ENCODE measurements at regions not wholly inside any gene's neighbourhood (a gene's known extent, or its start where the extent isn't known, plus 50 kb on each side); places are given as distances from the start of the nearest gene placed in this dataset.
A peak's percentile ranks its signal among the peaks of the same experiment; 100 is the strongest.

DNA sequence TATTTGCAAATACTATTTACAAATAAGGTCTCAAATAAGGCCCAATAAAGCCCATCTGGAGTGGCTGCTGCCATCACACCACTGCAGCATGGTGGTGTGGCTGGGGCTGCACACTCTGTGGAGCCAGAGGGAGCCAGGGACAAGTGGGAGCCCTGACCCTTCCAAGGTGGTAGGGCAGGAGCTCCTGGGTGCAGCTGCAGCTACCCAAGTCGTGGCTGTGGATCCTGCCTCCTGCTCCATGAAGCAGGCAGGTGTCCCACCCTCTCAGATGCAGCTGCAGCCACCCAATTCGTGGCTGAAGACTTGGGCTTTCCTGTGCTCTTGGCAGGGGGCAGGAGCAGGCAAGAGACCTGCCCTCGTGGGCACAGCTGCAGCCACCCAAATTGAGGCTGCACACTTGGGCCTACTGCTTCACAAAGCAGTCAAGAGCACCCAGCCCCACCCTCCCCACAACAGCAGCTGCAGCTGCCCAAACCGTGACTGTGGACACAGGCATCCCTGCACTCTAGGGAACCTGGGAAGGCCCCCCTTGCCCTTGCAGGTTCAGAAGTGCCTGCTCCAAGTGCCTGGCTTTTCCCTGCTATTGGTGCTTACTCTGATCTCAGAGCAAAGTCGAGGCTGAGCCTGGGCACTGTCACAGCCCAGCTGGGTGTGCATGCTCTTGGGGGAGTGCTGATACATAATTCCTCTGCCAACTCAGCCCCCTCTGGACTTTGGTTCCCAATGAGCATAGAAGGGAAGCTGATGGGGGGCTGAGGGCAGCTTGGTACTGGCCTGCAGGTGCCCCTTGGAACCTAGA, 614.8 kb downstream of the PCDH18 start:
- no peak for FAIRE-seq

DNA sequence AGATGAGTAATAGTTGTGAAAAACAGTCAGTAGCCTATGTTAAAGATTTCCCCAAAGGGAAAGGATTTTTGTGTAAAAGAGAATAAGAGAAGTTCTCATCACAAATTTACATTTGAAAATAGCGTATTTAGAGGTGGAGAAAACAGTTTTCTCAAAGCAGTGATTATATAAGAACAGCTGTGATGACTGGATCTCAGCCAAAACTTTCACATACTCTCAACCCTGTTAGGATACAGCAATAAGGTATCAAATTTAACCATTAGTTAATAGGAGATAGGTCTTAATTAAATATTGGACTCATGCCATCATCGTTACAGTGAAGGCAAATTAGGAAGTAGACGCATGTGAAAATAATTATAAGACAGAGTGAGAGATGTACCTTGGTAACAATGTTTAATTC, 622.7 kb downstream of the PCDH18 start:
- FAIRE-seq = no peak

DNA sequence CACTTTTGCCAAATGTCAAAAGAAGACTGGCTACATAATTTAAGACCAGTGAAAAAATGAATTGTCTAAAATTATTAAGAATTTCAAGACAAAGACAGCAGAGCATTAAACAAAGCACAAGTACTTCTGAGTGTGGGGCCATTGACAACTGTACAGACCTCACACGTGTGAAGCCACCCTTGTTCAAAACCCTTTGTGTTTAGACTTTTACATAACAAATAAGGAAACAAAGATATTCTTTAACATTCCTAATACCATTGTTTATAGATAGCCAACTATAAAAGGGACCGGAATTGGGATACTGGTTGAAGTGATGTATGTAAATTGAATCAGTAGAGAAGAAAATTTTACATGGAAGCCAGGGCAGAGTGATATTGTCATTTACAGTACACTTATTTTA, 624.2 kb downstream of the PCDH18 start:
- FAIRE-seq = no peak

DNA sequence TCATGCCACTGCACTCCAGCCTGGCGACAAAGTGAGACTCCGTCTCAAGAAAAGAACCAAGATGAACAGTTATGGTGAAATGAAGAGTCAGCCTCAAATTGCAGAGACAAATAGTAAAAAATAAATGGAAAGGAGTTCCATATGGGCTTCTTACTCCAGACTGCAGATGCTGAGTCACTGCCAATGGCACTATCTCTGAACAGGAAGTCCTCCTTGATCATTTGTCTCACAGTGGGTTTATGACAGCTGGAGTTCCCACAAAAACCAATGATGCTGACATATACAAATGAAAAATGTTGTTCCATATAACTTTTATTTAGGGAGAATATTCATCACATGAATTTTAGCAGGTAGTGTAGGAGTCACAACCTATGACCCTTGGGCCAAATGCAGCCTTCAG, 631.6 kb downstream of the PCDH18 start:
- no peak for FAIRE-seq

DNA sequence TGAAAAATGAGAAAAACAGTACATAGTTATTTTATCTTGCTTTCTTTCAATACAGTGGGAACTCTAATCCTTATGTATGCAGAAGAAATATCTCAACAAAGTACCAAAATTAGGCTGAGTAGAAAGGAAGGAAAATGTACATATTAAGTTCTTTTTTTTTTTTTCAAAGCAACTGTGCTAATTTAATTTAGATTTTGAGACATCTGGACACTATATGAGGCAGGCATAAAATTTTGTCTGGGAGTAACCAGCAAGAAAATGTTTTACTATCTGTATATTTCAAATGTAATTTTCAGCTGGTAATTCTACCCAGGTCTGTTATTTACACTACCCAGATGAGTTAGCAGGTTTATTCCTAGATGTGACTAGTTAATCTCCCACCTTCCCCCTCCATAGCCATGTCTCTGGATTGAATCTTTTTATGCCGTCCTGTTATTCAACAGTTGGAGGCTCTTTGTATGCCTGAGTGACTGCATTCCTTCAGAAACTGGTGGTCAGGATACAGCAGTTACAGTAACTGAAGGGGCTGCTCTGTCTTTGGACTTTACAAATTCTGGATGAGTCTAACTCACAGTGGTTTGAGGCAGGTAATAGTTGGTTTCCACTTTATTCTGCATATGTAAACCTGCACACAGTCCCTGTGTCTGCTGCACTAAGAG, 633.6 kb downstream of the PCDH18 start:
- no peak for FAIRE-seq

DNA sequence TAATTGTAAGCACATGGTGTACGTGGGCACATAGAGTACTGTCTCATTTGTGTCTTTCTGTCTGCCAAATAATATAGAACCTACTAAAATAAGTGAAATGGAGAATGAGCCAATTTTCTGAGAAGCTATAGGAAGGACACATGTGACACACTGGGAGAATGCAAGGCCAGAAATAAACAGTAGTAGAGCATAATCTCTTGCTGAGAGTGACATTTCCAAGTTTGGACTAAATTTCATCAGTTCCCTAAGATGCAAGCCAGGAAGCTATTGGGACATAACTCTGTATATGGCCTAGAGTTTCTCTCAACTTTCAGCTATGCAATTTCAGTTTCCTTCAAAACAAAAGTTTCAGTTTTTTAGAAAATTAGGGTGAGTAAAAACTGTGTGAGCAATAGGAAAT, 638.7 kb downstream of the PCDH18 start:
- no peak for FAIRE-seq

DNA sequence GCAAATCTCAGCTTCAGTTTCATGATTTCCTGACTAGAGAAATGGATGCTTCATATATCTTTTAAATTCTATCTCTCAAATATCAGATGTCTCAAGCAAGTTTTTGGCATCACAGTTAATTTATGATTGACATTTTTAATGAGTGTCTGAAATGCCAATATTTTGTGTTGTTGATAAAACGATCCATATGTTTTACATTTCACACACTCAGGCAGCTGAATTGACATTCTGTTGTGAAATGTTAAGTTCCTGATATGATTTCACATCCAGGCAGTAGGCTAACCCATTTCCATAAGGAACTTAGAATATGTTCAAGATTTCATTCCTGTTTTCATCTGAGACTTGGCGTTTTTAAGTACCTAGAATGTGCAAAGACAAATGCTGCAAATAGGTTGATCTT, 650.6 kb downstream of the PCDH18 start:
- FAIRE-seq = no peak

DNA sequence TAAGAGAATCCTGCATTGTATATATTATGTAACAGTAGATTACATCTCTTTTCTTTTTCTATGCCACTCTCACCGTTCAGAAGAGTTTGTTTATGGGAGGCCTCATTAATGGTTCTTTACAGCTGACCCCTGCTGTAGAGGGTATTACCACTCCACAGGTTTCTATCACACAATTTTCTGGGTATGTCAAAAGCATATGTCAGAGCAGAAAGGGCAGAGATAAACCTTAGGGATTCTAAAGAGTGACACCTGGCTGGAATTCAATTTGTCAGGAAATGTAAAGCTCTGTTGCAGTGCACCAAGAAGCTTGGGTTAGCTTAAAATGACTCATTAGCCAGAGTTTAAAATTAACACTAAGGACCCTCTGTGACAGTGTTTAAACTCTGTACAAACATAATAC, 658.7 kb downstream of the PCDH18 start:
- FAIRE-seq = no peak

DNA sequence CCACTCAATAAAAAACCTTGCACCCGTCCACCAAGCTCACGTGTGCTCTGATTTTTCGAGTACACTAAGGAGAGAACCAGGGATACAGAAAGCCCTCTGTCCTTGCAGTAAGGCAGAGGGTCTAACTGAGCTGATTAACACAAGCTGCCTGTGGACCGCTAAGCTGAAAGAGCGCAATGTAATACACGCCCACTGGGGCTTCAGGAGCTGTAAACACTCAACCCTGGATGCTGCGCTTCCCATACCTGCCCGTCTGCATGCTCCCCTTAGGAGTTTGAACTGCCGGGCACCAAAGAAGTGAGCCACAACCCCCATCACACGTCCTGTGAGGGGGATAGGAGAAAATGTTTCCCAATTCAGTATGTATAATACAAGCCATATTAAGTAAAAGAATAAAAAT, 664.8 kb downstream of the PCDH18 start:
- no peak for FAIRE-seq

DNA sequence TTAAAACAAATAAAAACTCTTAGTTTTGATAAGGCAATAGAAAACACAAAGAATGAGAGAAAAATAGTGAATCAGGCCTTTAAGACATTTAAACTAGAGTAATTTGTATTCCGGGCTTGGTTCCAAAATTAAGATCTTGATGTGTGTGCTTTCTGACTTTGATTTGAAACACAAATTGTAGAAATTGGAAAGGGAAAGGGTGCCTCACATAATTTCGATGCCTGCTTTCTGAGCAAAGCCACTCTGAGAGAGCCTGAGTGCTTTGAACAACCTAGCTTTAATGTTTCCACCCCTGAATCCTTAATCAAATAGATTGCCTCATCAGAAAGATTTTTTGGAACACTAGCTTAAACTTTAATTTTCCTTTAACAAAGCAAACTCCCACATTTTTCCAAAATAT, 666.8 kb downstream of the PCDH18 start:
- no peak for FAIRE-seq

DNA sequence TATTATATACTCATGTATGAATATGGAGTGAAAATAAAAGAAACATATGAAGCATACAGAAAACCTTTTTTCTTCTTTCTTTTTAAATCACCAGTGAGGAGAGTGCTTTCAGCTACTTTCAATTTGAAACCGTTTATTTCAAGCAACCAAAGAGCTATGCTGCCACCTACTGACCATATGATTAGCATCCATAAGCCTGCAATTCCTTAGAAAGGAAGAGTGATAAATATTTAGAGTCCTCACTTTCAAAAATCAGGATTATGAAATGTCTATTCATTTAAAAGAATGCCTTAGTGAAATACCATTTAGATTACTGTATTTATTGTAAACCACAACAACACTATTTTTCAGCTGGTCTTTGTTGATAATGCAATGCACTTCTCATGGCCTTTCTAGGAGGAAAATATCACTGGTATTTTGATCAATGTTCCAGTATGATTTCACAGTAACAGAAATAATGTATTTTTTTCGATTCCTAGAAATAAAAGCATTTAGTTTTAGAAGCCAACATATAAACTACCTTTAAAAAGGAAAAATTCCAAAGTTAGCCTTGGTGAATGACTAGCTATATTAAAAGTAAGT, 667.6 kb downstream of the PCDH18 start:
- FAIRE-seq = peak; percentile 99

DNA sequence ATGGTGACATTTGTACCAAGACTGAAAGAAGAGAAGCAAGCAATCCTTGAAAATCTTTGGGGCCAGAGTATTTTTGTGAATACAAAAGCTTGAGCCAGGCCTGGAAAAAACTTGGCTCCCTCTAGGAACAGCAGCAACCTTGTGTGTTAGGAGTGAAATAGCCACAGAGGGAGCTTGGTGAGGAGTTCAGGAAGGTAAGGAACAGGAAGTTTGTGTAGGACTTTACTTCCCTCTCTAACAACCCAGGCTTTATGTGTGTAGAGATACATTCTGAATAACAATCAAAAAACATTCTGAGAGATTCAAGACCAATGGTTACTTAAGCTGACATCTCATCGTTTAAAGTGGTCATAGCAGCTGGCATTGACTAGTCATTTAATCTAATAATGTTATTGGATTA, 668.5 kb downstream of the PCDH18 start:
- no peak for FAIRE-seq

DNA sequence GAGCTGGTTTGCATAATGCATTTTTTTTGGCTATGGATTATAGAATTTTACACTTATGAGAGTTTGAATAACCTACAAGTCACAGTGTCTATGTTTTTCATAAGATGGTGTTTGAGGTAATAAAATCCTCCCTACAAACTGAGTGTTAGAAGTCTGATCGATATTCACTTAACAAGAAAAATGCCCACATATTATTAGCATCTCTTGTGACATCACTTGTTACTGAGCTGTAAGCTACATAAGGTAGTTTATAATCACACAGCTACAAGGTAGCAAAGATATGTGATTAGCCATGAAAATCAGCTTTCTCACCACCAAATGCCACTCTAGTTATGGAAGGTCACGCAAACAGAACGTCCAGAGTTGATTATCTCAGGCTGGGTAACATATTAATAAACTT, 669.6 kb downstream of the PCDH18 start:
- no peak for FAIRE-seq

DNA sequence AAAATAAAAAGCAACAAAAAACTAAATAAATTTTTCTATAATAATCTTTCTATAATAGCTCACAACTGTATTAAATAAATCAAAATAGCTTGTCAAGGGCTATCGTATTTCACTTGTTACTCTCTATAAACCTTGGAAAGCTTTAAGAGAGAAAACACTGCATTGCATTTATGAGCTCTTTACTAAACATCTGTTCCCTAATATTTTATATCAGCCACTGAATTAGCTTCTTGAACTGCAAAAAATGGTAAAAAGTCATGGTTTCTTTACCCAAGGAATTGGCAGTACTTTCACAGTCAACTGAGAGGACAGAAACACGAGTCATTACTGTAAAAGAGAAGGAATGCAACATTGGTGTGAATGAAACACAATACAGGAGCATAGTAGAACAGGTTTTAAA, 671.2 kb downstream of the PCDH18 start:
- FAIRE-seq = no peak

DNA sequence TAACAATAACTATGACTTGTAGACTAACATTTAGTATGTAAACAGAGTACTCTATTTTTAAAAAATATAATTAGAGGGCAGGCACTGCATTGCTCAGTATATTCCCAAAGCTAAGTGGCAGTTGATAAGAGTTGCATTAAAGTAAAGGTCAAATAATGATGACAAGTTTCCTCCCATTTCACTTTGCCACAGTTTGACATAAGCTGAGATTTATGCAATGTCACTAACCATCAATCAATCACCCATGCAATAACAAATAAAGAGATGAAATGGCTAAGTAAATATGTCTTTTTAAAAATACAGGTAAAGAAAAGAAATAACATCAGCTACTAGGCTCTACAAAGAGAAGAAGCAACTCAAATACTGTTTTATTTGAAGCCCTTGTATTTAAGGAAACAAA, 673.4 kb downstream of the PCDH18 start:
- no peak for FAIRE-seq

DNA sequence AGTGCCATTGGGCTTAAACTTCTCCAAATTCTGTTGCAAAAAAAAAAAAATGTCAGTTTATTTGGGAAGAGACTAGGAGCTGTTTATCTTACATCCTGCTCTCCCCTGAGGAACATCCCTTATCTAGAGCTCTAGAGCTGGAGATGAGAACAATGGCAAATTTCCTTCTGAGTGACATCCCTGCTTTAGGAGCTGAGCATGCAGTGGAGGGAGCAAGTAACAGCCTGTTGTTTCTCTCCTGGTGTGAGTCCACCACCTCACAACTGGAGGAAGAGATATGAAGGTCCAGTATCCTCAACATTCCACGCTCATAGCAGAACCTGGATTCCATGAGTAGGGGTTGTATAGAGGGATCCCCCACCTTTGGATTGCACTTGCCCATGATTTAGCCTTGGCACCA, 676.4 kb downstream of the PCDH18 start:
- no peak for FAIRE-seq

DNA sequence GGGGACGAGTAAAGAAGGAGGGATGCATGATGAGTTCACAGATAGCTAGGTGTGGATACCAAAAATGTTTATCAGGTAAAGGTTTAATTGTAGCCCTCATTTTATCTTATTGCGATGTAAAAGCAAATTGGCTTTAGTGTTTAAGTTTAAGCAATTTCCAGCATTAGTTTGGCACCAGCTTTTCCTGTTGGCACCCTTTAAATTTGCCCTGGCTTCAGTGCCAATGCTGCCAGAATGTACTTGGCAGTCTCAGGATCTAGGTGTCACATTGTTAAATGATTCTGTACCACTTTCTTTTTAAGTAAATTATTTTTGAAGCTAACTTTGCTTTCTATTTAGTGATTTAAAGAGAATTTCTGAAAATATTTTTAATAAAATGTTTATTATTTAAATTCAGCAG, 681.8 kb downstream of the PCDH18 start:
- no peak for FAIRE-seq

DNA sequence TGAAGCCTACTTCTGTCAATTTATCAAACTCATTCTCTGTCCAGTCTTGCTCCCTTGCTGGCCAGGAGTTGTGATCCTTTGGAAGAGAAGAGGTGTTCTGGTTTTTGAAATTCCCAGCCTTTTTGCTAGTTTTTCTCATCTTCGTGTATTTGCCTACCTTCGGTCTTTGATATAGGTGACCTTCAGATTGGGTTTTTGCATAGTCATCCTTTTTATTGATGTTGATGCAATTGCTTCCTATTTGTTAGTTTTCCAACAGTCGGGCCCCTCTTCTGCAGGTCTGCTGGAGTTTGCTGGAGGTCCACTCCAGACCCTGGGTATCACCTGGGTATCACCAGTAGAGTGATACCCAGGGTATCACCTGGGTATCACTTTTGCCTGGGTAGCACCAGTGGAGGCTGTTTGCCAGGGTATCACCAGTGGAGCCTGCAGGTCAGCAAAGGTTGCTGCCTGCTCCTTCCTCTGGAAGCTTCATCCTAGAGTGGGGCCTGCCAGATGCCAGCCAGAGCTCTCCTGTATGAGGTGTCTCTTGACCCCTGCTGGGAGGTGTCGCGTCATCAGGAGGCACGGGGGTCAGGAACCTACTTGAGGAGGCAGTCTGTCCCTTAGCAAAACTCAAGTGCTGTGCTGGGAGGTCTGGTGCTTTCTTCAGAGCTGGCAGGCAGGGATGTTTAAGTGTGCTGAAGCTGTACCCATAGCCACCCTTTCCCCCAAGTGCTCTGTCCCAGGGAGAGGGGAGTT, 684.2 kb downstream of the PCDH18 start:
- FAIRE-seq = no peak

DNA sequence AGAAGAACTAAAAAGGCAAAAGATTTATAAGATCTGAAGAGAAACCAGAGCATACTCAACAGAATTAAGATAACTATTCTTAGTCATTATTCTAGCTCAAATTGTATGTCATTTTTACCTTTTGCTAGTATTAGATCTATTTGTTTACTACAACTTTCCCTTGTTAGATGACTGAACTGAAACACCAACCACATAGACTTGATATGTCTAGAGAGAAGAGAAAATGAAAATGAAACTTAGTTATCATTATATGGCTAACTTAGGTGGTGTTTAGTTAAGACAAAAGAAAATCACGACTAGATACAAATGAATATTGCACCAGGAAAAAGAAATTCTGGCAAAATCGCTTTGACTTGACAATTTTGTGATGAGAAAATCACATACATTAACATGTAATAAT, 690.8 kb downstream of the PCDH18 start:
- FAIRE-seq = no peak

DNA sequence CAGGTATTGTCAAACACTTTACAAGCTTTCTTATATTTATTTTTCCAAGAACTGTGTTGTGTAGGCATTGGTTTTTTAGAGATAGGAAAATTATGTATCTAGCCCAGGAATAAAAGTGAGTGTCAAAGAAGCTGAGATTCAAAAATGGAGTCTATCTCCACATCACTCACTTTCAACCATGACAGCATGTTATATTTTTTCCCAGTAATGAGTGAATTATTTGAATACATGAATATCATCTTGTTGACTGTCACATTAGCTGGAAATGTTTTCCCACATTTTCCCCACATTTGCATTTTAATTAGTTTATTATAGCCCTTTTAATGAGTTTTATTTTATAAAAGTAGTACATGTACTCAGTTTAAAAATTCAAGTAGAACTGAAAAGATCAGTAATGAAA, 693.7 kb downstream of the PCDH18 start:
- FAIRE-seq = no peak

DNA sequence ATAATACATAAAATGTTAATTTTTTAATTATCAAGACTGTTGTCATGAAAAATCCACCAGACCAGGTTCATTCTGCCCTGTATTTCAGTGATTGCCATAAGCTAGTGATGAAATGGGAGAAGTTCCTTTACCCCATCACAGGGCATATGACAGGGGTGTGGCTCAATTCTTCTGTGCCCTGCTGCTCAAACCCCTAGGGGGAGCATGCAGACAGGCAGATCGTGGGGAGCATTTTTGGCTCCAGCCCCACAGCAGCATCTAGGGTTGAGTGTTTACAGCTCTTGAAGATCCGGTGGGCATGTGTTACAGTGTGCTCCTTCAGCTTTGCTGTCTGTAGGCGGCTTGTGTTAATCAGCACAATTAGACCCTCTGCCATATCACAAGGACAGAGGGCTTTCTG, 700.7 kb downstream of the PCDH18 start:
- no peak for FAIRE-seq

DNA sequence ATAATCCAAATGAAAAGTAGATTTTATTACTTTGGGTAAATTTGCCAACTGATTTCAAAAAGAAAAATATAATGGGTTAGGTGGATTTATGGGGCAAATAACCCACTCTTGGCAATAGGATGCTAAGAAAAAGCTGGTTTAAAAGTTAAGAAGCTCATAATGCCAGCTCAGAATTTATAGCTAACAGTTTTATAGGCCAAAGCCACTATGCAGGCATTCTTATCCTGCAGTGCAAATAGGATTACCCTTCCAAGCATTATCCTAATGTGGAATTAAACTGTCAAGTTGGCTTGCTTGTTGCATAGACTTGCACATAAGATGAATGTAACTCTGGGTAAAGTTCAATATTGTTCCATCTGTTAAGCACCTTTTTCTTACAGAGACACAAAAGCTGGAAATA, 703.0 kb downstream of the PCDH18 start:
- no peak for FAIRE-seq

DNA sequence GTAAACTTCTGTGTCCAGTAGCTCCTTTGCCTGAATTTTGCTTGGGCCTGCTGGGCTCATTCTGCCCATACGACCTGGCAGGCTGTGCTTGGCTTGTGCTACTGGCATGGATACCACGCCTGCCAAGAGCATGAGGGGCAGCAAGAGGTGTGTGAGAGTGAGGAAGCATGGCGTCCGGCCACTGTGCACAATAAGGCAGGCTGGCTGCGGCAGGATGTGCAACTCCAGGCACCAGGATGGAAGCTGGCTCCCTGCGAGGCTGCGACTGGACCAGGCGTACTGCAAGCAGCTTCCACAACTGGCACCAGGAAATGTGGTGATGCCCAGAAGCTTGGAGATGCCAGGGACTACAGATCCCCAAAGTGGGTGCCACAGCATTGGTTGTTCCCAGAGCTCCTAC, 709.3 kb downstream of the PCDH18 start:
- FAIRE-seq = no peak

DNA sequence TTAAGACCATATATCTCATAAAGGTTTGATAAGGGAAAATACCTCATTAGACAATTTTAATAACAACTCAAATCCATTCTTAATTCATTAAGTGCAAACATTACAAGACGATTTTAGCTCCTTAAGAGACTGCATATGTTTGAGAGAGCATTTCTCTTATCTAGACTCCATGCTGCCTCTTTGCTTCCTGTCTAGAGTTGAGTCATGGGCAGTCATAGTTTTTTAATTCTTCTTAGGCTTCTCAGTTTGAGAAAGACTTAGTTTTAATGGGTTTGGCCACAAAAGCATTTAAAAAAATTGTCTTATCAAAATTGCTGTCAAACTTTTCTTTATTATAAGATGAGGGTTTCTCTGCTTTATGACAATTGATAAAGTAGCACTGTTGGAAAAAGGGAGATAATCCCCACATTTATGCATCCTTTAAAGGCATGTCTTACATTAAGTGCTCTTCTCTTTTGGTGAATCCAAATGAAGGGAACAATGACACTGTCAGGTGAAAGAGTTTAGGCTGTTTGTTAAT, 713.4 kb downstream of the PCDH18 start:
- no peak for FAIRE-seq
